SW 1271 (cell line): ENCODE measurements at regions not wholly inside any gene's neighbourhood (a gene's known extent, or its start where the extent isn't known, plus 50 kb on each side); places are given as distances from the start of the nearest gene placed in this dataset.
"Not testable (repeated sequence)": the region's sequence is repeated elsewhere in the genome, so short reads cannot be mapped to it uniquely, and the experiment has no call there.

Source experiments
- DNase-seq, 2 experiments: peaks; one replicate each; lab custom pipeline; 2025; lab: John Stamatoyannopoulos, UW

DNA sequence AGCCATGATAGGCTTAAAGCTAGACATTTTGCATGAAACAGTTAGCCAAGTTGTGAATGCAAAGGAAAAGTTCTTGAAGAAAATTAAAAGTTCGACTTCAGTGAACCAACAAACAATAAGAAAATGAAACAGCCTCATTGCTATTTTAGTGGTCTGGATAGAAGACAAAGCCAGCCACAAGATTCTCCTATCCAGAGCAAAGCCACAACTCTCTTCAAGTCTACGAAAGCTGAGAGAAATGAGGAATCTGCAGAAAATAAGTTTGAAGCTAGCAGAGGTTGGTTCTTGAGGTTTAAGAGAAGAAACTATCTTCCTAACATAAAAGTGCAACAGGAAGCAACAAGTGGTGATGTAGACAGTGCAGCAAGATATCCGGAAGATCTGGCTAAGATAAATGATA lies 271.4 kb upstream of the GRM3 start:
- DNase-seq, result no peak

DNA sequence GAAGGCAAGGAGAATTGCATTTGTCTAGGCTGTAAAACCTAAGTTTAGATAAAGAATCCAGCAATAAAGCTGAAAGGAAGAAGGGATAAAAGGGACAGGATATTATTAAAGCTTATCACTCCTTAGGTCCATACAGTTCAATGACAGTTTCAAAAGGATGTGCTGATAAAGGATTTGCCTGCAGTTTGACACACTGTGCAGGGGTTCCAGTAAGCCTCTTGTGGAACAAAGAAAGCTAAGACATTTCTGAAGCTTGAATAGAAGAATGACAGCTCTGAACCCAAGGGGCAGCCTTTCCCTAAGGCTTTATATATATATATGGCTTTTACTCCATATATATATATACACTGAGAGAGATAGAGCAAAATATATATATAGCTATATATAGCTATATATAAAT lies 276.8 kb upstream of the GRM3 start:
- no peak for DNase-seq

DNA sequence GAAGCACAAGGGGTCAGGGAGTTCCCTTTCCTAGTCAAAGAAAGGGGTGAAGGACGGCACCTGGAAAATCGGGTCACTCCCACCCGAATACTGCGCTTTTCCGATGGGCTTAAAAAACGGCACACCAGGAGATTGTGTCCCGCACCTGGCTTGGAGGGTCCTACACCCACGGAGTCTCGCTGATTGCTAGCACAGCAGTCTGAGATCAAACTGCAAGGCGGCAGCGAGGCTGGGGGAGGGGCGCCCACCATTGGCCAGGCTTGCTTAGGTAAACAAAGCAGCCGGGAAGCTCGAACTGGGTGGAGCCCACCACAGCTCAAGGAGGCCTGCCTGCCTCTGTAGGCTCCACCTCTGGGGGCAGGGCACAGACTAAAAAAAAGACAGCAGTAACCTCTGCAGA lies 303.3 kb upstream of the GRM3 start:
- not testable (repeated sequence) for DNase-seq

DNA sequence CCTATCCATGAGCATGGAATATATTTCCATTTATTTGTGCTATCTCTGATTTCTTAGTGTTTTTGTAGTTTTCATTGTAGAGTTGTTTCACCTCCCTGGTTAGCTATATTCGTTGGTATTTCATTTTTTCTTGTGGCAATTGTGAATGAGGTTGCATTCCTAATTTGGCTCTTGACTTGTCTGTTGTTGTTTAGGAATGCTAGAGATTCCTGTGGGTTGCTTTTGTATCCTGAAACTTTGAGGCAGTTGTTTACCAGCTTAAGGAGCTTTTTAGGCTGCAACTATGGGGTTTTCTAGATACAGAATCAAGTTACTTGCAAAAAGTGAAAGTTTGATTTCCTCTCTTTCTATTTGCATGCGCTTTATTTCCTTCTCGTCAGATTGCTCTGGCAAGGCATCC lies 304.7 kb upstream of the GRM3 start:
- DNase-seq, result no peak

DNA sequence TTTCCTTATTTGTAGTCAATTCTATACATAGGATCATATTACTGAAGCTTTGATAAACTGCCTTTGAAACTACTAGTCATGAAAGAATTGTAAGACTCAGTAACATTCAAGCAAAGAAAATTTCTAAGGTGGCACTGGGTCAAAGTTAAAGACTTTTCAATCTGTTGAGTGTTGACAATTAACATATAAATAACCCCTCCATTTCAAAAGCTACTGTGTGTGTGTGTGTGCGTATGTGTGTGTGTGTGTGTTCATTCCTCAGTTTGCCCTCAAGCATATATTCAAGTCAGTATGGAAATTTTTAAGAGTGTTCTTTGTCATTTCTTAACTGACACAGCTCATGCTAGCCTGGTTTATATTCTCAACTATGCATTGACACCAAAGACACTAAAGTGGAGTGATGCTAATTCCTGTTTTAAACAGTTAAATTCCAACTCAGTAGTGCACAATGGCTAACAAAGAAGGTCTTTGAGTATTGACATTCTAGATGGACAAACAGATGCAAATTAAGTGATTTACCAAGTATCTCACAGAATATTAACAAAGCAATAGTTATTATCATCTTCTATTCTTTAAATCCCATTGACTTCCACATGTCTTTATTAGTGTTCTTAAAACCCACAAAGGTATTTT lies 314.8 kb upstream of the GRM3 start:
- DNase-seq, result no peak

DNA sequence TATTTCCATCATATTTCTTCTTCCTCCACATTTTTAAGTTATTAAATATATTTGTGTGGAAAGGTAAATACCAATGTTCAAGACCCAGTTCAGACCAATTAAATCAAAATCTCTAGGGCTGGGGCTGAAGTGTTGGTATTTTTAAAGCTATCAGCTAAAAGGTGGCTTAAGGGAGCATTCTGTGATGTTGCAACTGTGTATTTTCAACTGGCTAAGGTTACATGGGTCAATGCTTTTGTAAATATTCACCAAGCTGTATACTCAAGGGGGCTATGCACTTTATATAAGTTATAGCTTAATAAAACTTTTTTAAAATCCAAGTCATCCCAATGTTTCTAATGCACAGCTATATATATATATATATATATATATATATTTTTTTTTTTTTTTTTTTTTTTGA lies 316.9 kb upstream of the GRM3 start:
- no peak for DNase-seq

DNA sequence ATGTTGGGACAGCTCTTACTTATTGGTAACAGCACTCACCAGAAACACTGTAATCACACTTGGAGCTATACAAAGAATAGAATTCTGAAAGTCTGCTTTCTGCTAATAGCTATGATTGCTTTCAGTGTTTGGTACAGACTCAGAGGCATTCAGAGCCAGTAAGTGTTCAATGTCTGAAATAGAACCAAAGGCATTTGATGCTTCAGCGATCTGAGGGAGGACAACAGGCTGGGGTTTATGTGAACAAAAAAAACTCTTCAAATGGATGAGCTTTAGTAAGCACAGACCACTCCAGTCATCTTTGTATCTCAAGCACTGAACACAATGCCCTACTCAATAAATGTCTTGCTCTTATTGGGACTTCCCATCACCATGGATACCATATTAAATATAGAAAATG lies 322.8 kb upstream of the GRM3 start:
- no peak for DNase-seq

DNA sequence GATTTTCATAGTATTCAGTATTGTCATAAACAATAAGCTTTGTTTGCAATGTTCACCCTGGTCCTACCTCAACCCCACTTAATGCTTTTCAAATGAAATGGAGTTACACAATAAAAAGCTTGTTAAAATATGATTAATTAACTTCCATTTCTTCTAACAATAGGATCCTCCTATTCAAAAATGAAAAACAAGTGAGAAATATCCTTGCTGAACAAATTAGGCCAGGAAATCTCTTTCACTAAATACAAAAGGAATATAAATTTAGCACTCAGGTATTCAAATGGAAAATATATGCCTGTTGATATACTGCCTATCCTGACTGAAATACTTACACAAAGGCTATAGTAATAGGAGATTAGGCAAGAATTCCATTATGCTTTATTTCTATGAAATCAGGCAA lies 323.4 kb upstream of the GRM3 start:
- DNase-seq, result no peak

DNA sequence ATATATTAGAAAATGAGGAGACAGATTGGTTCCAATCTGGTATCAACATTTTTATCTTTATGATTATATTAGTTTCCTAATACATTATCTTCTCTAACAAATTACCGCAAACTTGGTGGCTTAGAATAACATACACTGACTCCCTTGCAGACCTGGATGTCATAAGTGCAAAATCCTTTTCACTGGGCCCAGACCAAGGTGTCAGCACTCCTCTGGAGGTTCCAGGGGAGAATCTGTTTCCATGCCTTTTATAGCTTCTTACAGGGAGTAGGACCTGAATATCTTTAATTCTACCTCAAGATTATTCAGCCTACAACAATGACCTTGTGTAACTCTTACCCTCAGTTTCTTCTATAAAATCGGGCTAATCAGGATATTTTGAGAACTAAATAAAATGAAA lies 329.9 kb upstream of the GRM3 start:
- DNase-seq, result no peak

DNA sequence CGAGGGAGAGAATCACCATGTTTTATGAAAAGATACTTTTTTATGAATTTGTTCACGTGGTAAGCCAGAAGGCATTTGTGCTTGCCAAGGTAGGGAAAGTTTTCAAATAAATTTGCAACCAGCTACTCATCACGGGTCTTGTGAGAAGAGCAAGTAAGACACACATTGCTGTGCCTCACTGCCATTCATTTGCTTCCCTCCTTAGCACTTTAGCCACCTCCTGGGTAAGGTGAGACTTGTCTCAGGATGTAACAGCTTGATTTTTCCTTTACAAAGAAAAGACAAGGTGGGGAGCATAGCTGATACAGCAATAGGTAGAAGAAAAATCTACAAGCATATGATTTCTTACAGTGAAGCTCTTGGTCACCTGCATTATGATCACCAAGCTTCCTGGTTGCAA lies 342.4 kb upstream of the GRM3 start:
- DNase-seq, result no peak

DNA sequence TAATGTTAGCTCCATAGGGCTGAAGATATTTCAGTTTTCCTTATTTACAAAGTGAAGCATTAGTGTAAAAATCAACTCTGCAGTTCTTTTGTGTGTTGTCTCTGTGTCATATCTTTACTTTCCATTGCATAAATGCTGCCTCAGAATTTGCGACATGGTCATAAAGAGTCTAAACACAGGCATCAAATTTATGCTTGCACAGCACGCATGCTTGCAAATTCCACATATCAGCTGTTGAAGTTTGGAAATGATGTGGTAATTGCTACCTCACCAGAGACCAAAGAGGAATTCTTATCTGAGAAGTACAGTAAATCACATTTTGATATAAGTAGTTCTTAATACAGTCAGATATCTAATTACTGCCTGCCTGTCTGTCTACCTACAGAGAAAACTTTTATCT lies 348.2 kb upstream of the GRM3 start:
- no peak for DNase-seq

DNA sequence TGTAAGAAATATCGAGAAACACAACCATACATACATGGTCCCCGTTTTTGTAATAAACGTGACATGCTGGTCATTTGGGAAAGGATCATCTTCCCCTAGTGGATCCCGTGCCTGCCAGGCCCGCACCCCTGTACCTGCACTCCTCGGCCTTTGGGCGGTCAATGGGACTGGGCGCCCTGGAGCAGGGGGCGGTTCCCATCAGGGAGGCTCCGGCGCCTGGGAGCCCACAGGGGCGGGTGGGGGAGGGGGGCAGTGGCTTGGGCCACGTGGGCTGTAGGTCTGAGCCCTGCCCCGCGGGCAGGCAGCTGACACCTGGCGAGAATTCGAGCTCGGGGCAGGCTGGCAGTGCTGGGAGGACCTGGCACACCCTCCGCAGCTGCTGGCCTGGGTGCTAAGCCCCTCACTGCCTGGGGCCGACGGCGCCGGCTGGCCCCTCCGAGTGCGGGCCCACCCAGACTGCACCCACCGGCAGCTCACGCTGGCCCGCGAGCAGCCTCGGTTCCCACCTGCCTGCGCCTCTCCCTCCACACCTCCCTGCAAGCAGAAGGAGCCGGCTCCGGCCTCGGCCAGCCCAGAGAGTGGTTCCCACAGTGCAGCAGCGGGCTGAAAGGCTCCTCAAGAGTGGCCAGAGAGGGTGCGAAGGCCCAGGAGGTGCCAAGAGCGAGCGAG lies 361.6 kb upstream of the GRM3 start:
- no peak for DNase-seq

DNA sequence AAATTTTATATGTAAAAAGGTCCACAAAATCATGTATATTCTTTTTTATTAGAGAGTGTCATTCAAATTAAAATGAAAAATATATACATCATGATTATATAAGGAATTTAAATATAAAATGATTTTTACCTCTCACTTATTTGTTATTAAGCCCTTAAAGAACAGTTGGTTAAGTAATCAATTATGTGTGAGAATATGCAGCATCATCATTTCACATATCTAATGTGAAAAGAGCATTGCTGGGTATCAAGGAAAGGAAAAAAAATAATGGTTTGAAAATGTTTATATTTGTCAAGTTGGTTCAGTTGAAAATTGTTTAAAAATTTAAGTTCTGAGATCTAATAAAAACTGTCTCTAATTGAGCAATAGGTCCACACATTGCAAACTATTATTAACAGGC lies 363.6 kb upstream of the GRM3 start:
- DNase-seq, result no peak

DNA sequence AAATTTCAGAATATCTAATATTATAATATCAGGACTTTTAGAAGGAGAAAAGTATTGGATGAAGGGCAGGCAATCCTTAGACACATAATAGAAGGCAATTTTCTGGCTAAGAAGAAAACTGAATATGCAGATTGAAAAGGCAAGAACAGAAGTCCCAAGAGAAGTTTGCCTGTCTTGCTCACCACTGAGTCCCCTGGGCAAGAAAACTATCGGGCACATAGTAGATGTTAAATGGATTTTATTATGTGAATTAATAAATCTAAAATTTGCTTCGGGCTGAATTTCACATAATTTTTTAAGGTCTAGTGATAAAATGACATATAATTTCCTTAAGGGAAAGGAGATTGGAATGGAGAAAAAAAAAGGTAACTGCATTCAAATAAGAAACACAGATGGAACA lies 380.9 kb upstream of the GRM3 start:
- DNase-seq, result no peak

DNA sequence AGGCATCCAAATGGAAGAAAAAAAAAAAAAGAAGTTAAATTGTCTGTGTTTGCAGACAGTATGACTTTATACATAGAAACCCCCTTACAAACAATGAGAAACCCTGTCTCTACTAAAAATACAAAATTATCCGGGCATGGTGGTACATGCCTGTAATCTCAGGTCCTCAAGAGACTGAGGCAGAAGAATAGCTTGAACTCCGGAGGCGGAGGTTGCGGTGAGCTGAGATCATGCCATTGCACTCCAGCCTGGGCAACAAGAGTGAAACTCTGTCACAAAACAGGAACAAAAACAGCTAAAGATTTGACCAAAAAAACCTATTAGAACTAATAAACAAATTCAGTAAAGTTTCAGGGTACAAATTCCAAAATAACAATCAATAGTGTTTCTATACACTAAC lies 385.8 kb upstream of the GRM3 start:
- DNase-seq, result no peak

DNA sequence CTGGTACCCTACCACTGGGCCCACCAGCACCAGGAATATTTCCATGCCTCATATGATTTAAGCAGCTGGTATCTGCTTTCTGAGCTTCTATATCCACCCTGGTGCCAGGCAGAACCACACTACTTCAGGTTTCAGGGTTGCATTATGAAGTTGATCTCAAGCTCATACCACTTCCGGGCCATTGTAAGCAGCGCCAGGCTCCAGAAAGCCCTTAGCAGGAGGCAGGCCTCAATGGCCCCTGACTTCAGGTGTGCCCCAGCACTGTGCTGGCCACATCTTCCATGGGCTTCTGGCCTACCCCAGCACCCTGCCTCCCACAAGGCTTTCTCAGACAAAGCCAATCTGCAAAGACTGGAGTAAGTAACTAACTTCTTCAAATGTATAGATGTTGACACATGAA lies 391.3 kb upstream of the GRM3 start:
- DNase-seq, result no peak

DNA sequence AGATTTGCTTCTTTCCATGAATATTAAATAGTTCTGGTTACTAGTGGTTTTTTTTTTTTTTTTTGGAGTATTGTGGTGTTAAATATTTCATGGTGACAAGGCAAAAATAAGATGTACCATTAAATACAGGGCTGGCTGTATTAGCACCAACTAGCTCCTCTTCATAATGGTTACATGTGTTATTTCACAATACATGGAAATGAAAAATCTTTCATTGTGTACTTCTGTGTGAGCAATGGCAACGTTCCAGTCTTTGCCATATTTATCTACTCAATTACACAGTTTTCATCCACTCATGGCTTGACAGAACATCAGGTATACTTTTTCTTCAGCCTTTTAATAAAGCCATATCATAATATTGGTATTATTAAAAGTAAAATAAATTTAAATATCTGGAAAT lies 394.7 kb upstream of the GRM3 start:
- no peak for DNase-seq

DNA sequence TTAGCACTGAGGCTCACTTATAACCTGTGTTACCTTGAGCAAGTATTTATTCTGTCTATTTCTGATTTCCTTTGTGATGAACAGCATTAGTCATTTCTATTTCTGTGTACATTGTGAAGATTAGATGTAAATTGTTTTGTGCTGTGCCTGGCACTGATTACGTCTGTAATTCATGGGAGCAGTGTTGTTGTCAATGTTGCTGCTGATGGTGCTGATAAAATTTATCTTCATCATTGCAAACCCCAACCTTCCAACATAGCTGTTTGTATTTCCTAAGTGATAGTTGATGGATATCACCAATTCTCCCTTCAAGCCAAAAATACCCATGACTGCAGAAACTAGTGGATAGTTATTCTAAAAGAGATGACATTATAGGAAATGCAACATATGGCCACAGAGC lies 400.5 kb upstream of the GRM3 start:
- DNase-seq, result no peak

DNA sequence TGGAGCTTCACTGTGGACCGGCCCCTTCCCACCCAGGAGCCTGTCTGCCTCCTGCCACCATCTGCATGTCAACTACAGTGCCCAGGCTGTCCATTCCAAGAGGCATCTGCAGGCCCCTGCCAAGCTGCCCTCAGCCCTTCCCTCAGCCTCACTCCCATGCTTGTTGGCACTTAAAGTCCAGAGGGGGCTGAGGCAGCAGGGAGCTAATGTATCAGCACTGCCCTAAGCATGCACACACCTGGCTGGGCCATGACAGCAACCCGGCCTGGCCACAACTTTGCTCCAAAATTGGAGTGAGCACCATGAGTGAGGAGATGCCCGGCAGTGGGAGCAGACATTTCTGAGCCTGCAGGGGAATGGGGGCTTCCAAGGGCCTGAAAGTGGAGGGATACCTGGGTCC lies 417.5 kb upstream of the GRM3 start:
- no peak for DNase-seq

DNA sequence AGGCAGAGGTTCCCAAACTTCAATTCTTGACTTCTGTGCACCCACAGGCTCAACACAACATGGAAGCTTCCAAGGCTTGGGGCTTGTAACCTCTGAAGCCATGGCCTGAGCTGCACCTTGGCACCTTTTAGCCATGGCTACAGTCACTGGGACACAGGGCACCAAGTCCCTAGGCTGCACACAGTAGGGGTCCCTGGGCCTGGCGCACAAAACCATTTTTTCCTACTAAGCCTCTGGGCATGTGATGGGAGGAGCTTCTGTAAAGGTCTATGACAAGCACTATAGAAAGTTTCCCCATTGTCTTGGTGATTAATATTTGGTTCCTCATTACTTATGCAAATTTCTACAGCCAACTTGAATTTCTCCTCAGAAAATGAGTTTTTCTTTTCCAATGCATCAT lies 420.9 kb upstream of the GRM3 start:
- no peak for DNase-seq

DNA sequence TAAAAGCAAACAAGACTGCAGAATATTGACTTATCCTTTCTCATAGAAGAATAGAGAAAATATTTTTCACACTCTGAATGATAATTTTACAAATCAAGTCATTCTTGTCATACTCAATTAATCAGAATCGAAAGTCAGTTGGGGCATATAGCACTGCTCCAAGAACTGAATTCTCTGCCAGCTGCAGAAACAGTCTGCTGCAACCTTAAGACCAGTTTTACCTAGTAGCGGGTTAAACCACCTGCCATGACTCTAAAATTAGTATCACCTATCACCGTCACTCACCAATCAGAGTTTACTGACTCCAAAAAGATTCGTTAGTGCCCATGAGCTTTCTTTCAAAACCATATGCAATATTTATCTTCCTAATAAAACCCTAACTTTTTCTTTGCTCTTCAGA lies 429.0 kb upstream of the GRM3 start:
- DNase-seq, result no peak

DNA sequence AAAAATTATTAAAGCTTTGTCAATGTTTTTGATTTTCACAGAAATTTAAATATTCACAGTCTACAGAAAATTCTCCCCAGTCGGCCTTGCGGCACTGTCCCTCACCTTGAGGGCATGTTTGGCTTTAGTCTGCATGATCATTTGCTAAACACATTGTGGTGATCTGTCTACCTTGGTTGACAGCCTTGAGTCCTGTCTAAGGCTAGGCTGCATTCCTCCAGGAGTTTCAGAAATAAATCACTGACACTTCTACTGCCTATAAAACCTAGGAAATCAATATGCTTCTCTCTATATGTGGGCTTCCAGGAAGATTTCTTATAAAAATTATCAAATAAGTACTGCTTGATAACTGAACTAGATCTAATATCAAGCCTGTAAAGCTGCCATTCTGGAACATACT lies 430.7 kb upstream of the GRM3 start:
- no peak for DNase-seq

DNA sequence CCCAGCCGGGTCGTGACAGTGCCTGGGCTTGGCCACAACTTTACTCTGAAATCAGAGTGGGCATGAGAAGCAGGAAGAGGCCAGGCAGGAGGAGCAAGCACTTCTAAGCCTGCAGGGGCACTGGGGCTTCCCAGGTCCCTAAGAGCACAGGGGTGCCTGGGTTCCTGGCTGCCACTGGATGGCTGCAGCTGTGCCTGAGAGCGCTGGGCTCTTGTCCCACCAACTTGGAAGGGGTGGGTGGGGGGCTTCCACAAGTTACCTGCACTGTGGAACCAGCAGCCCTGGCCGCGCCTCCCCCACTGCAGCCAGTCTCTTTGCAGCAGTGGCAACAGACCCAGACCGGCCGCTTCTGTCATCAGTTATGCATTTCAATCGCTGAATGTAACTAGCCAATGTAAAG lies 434.7 kb upstream of the GRM3 start:
- DNase-seq, result no peak

DNA sequence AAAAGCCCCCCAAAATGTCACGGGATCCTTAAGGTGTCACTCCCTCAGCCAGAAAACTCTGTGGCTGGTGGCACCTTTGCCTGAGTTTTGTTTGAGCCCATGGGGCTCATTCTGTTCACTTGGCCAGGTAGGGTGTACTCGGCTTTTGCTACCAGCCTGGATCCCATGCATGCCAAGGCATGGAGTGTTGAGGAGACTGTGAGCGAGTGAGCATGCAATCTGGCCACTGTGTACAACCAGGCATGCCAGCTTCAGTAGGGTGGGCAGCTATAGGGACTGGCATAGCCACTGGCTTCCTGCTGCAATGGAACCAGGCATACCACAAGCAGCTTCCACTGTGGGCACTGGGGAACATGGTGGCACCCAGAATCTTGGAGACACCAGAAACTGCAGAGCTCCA lies 436.0 kb upstream of the GRM3 start:
- DNase-seq, result no peak
